IMR-90 (cell line): ENCODE measurements at regions not wholly inside any gene's neighbourhood (a gene's known extent, or its start where the extent isn't known, plus 50 kb on each side); places are given as distances from the start of the nearest gene placed in this dataset.

Source experiments
- ATAC-seq: fragments of 200-7000 bp; cut with Tn5 transposase; 2 replicates; pipeline ENCODE4 v1.9.1; 2020; ENCODE audit warnings: low read depth, mild to moderate bottlenecking, moderate library complexity
- BruUV-seq: library from RNA; stranded (reverse); fragments of 400-500 nt; replicated peaks from 2 replicates; lab custom pipeline; 2021; lab: Mats Ljungman, UMichigan
- CTCF ChIA-PET: fragments of 300-600 bp; formaldehyde crosslinking; extraction: SDS; loops from one replicate; lab custom pipeline; 2021; ENCODE audit warnings: antibody characterized with exemption; lab: Yijun Ruan, JAX
- POLR2A ChIA-PET: fragments of 300-600 bp; sonication (Branson Sonifier 250); formaldehyde crosslinking; loops from one replicate; lab custom pipeline; 2022; ENCODE audit warnings: antibody characterized with exemption; ENCODE audit not compliant: unreplicated experiment; lab: Charles Lee
- DNase-seq: peaks from one replicate; pipeline ENCODE4 v3.0.0; 2013
- H2AFZ ChIP-seq: replicated peaks from 2 replicates; pipeline ENCODE3; 2013; ENCODE audit warnings: low read length, mild to moderate bottlenecking; ENCODE audit not compliant: poor library complexity
- H2AK5ac ChIP-seq: 2 replicates; pipeline ENCODE4 v1.6.1; 2013; ENCODE audit warnings: low read depth, low read length, inconsistent platforms
- H2AK9ac ChIP-seq: replicated peaks from 2 replicates; pipeline ENCODE3; 2013; ENCODE audit warnings: mild to moderate bottlenecking, low read depth, low read length, moderate library complexity; ENCODE audit not compliant: poor library complexity
- H2BK120ac ChIP-seq: 2 replicates; pipeline ENCODE4 v1.6.1; 2013; ENCODE audit warnings: low read depth, low read length, inconsistent platforms
- H2BK15ac ChIP-seq: 3 replicates; pipeline ENCODE4 v1.6.1; 2013; ENCODE audit warnings: low read depth, low read length, inconsistent platforms
- H2BK20ac ChIP-seq: 2 replicates; pipeline ENCODE4 v1.6.1; 2013; ENCODE audit warnings: low read depth, mild to moderate bottlenecking, inconsistent platforms, low read length, moderate library complexity
- H2BK5ac ChIP-seq: 2 replicates; pipeline ENCODE4 v1.6.1; 2013; ENCODE audit warnings: mild to moderate bottlenecking, low read depth, low read length, inconsistent platforms; ENCODE audit not compliant: poor library complexity, severe bottlenecking
- H3K14ac ChIP-seq: replicated peaks from 2 replicates; pipeline ENCODE4 v1.6.1; 2013; ENCODE audit warnings: low read depth, low read length, inconsistent platforms
- H3K18ac ChIP-seq: 2 replicates; pipeline ENCODE4 v1.6.1; 2013; ENCODE audit warnings: low read depth, low read length, control low read depth
- H3K23ac ChIP-seq: 2 replicates; pipeline ENCODE4 v1.6.1; 2013; ENCODE audit warnings: low read depth, low read length, inconsistent platforms
- H3K27ac ChIP-seq: 2 replicates; pipeline ENCODE4 v1.5.1; 2013; ENCODE audit warnings: mild to moderate bottlenecking, control low read depth, low read length; ENCODE audit not compliant: insufficient read depth
- H3K27me3 ChIP-seq: 2 replicates; pipeline ENCODE4 v1.6.1; 2013; ENCODE audit warnings: low read length; ENCODE audit not compliant: control insufficient read depth, insufficient read depth
- H3K36me3 ChIP-seq: 2 replicates; pipeline ENCODE4 v1.6.1; 2013; ENCODE audit warnings: low read length, mixed read lengths; ENCODE audit not compliant: control insufficient read depth, insufficient read depth
- H3K4ac ChIP-seq: 2 replicates; pipeline ENCODE4 v1.6.1; 2013; ENCODE audit warnings: low read depth, low read length, inconsistent platforms
- H3K4me1 ChIP-seq: 2 replicates; pipeline ENCODE4 v1.6.1; 2013; ENCODE audit warnings: low read length, mixed read lengths; ENCODE audit not compliant: control insufficient read depth, insufficient read depth
- H3K4me2 ChIP-seq: 2 replicates; pipeline ENCODE4 v1.6.1; 2013; ENCODE audit warnings: low read depth, mild to moderate bottlenecking, control low read depth, low read length, moderate library complexity
- H3K4me3 ChIP-seq: 2 replicates; pipeline ENCODE4 v1.5.1; 2013; ENCODE audit warnings: low read depth, mild to moderate bottlenecking, control low read depth, low read length, moderate library complexity; ENCODE audit not compliant: insufficient read depth
- H3K56ac ChIP-seq: 2 replicates; pipeline ENCODE4 v1.6.1; 2013; ENCODE audit warnings: low read length, inconsistent platforms; ENCODE audit not compliant: insufficient read depth; ENCODE audit errors: extremely low read depth
- H3K79me1 ChIP-seq, 2 experiments: 2 replicates each; pipeline ENCODE4 v1.6.1; 2013; ENCODE audit warnings: low read length in 2 of 2, inconsistent platforms in 1 of 2, low read depth in 1 of 2
- H3K9ac ChIP-seq: 2 replicates; pipeline ENCODE4 v1.6.1; 2013; ENCODE audit warnings: low read depth, low read length, control low read depth
- H3K9me1 ChIP-seq: 2 replicates; pipeline ENCODE4 v1.6.1; 2013; ENCODE audit warnings: low read length, inconsistent platforms; ENCODE audit not compliant: insufficient read depth
- H3K9me3 ChIP-seq: 2 replicates; pipeline ENCODE4 v1.6.1; 2013; ENCODE audit warnings: low read length; ENCODE audit not compliant: control insufficient read depth, insufficient read depth
- H4K20me1 ChIP-seq: 2 replicates; pipeline ENCODE4 v1.6.1; 2013; ENCODE audit warnings: low read length, inconsistent platforms; ENCODE audit not compliant: insufficient read depth
- H4K5ac ChIP-seq: 2 replicates; pipeline ENCODE4 v1.6.1; 2013; ENCODE audit warnings: mild to moderate bottlenecking, low read depth, low read length, control low read depth
- H4K8ac ChIP-seq, 2 experiments: 2 replicates each; pipeline ENCODE4 v1.6.1; 2013; ENCODE audit warnings: low read depth in 2 of 2, low read length in 2 of 2, control low read depth in 1 of 2, inconsistent platforms in 1 of 2
- H4K91ac ChIP-seq: 2 replicates; pipeline ENCODE4 v1.6.1; 2013; ENCODE audit warnings: low read depth, low read length, inconsistent platforms; ENCODE audit not compliant: insufficient read depth
- CHD1 ChIP-seq: IDR thresholded peaks from 2 replicates; pipeline ENCODE4 v1.6.1; 2012; ENCODE audit warnings: low read depth, low read length, improper control_type of control experiment
- CTCF ChIP-seq: conservative IDR thresholded peaks from 2 replicates; pipeline ENCODE4 v1.5.1; 2012; ENCODE audit warnings: mild to moderate bottlenecking, low read depth, low read length, improper control_type of control experiment
- ELK1 ChIP-seq: fragments of 150-350 bp; IDR thresholded peaks from 2 replicates; pipeline ENCODE4 v1.6.1; 2016; ENCODE audit warnings: low read depth, mild to moderate bottlenecking, low read length, moderate library complexity, borderline replicate concordance
- MAFK ChIP-seq: IDR thresholded peaks from 2 replicates; pipeline ENCODE4 v1.6.1; 2012; ENCODE audit warnings: low read depth, low read length, improper control_type of control experiment
- RCOR1 ChIP-seq: IDR thresholded peaks from 2 replicates; pipeline ENCODE4 v1.6.1; 2012; ENCODE audit warnings: mild to moderate bottlenecking, low read length, improper control_type of control experiment; ENCODE audit not compliant: insufficient replicate concordance
- RFX5 ChIP-seq: IDR thresholded peaks from 2 replicates; pipeline ENCODE4 v1.8.0; 2012; ENCODE audit warnings: low read depth, mild to moderate bottlenecking, low read length, moderate library complexity
- USF2 ChIP-seq: fragments of 150-350 bp; IDR thresholded peaks from 2 replicates; pipeline ENCODE4 v1.6.1; 2017; ENCODE audit warnings: mild to moderate bottlenecking, antibody characterized with exemption, low read length, low read depth
- WGBS, 2 experiments: methylation state at CpG; one replicate each; pipeline versions ENCODE4 v1.1.5 to v1.1.7; 2013; ENCODE audit warnings: missing lambda C conversion rate in 2 of 2; ENCODE audit not compliant: insufficient read length in 1 of 2; ENCODE audit errors: extremely low coverage in 2 of 2; 5-methylcytosine and 5-hydroxymethylcytosine counted together
- dilution Hi-C: fragments of 300-500 bp; cut with HindIII; formaldehyde crosslinking; loops from one replicate; pipeline ENCODE4 v1.14.3; 2018; ENCODE audit warnings: low sequenced_read_pairs; ENCODE audit not compliant: unreplicated experiment
- in situ Hi-C: fragments of 300-500 bp; cut with MboI; formaldehyde crosslinking; loops from 3 replicates; pipeline ENCODE4 v1.14.3; 2019; ENCODE audit warnings: low sequenced_read_pairs, inconsistent platforms, mixed read lengths
- intact Hi-C: fragments of 100-400 bp; cut with micrococcal nuclease; formaldehyde crosslinking; loops from 2 replicates; pipeline ENCODE4 v1.10.0; 2022

- H3K4me2 ChIP-seq, result no peak overlapping the region
- no CpG with 5 or more reads among the region's 5 CpGs for WGBS, 2 experiments
- H2BK20ac ChIP-seq, result no peak overlapping the region
- no peak overlapping the region for H3K14ac ChIP-seq
- H3K9me1 ChIP-seq, result no peaks in the 10 kb centered on the region
- no peak overlapping the region for H2AK5ac ChIP-seq
- H3K9me3 ChIP-seq, result no peaks in the 10 kb centered on the region
- DNase-seq, result no peak
- ChIA-PET POLR2A (no interaction called here), CTCF (no interaction called here)
- H4K91ac ChIP-seq, result no peak overlapping the region
- intact Hi-C loops (no loop called here), in situ Hi-C loops (no loop called here), dilution Hi-C loops (no loop called here)
- ATAC-seq, result no peak
- H2AK9ac ChIP-seq, result no peak overlapping the region
- H2BK120ac ChIP-seq, result no peak overlapping the region
- no peaks in the 10 kb centered on the region for H3K79me1 ChIP-seq
- H2BK15ac ChIP-seq, result no peak overlapping the region
- H2AFZ ChIP-seq, result no peak overlapping the region
- no peaks in the 10 kb centered on the region for H3K4me1 ChIP-seq
- no TSS peak for BruUV-seq
- H3K27me3 ChIP-seq, result peaks cover 9% of the 10 kb centered on the region; the same call in 1 of the 2 replicates
- no peak overlapping the region for H3K9ac ChIP-seq
- H3K18ac ChIP-seq, result no peak overlapping the region
- no peak overlapping the region for H3K23ac ChIP-seq
- H3K36me3 ChIP-seq, result no peaks in the 10 kb centered on the region
- no peak for TF ChIP-seq ELK1
- no peak for TF ChIP-seq CHD1
- TF ChIP-seq USF2, result no peak
- no peak for TF ChIP-seq MAFK
- no peak for TF ChIP-seq RFX5
- no peak for TF ChIP-seq CTCF
- TF ChIP-seq RCOR1, result no peak
- H4K20me1 ChIP-seq, result no peaks in the 10 kb centered on the region
- H2BK5ac ChIP-seq, result no peak overlapping the region
- no peak overlapping the region for H3K27ac ChIP-seq
- H3K56ac ChIP-seq, result no peak overlapping the region
- no peak overlapping the region for H4K8ac ChIP-seq
- no peak overlapping the region for H4K5ac ChIP-seq
- no peak overlapping the region for H3K4me3 ChIP-seq
- H3K4ac ChIP-seq, result no peak overlapping the region
These were observed 73.0 kb upstream of the ACSL1 start for GRCh38 chr4:184898793-184899192.
